ENCODE measurements at regions not wholly inside any gene's neighbourhood (a gene's known extent, or its start where the extent isn't known, plus 50 kb on each side); places are given as distances from the start of the nearest gene placed in this dataset.
"Not testable (repeated sequence)": the region's sequence is repeated elsewhere in the genome, so short reads cannot be mapped to it uniquely, and the experiment has no call there.

- DNase-seq (ENCODE audit: low read depth, low spot score); H3K27ac ChIP-seq: not testable (repeated sequence)
Measured at GRCh38 chrX:63192366-63193041, 158.6 kb downstream of the SPIN4 start.

- no peak overlapping the region for H3K27ac ChIP-seq
- DNase-seq (ENCODE audit: low read depth, low spot score) = no peak
Measured at GRCh38 chrX:63186137-63186536, 165.0 kb downstream of the SPIN4 start.

GRCh38 chrX:63179852-63180251 lies 171.3 kb downstream of the SPIN4 start:
- H3K27ac ChIP-seq; DNase-seq (ENCODE audit: low read depth, low spot score): not testable (repeated sequence)

- H3K27ac ChIP-seq; DNase-seq (ENCODE audit: low read depth, low spot score): not testable (repeated sequence)
Measured at GRCh38 chrX:63176578-63176977, 174.6 kb downstream of the SPIN4 start.

GRCh38 chrX:63173841-63174718 lies 177.1 kb downstream of the SPIN4 start:
- DNase-seq (ENCODE audit: low read depth, low spot score); H3K27ac ChIP-seq: not testable (repeated sequence)

DNA sequence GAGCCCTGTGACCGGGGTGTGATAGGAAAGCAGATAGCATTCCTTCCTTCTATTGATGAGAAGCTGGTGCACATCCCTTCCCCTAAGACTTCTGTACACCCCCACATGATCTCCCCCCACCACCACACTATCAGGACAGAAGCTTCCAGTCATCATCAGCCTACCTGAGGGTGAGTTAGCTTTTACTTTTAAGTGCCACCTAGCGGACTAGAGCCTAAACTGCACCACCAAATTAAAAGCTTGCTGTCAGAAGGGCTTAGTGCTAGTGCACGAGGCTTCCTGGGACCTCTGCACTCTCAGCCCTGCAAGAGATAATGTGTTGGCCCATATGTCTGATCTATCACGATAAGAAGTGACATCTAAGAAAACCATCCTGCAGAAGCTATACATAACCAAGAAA lies 181.7 kb downstream of the SPIN4 start:
- not testable (repeated sequence) for H3K27ac ChIP-seq; DNase-seq (ENCODE audit: low read depth, low spot score)

GRCh38 chrX:63168949-63169348 lies 182.2 kb downstream of the SPIN4 start:
- not testable (repeated sequence) for H3K27ac ChIP-seq; DNase-seq (ENCODE audit: low read depth, low spot score)

GRCh38 chrX:63167002-63167401 lies 184.1 kb downstream of the SPIN4 start:
- DNase-seq (ENCODE audit: low read depth, low spot score); H3K27ac ChIP-seq: not testable (repeated sequence)

- not testable (repeated sequence) for H3K27ac ChIP-seq; DNase-seq (ENCODE audit: low read depth, low spot score)
Measured at GRCh38 chrX:63160994-63161393, 190.1 kb downstream of the SPIN4 start.

- H3K27ac ChIP-seq; DNase-seq (ENCODE audit: low read depth, low spot score): not testable (repeated sequence)
Measured at GRCh38 chrX:63160340-63160739, 190.8 kb downstream of the SPIN4 start.

- H3K27ac ChIP-seq; DNase-seq (ENCODE audit: low read depth, low spot score): not testable (repeated sequence)
Measured at GRCh38 chrX:63145526-63145925, 205.6 kb downstream of the SPIN4 start.

DNA sequence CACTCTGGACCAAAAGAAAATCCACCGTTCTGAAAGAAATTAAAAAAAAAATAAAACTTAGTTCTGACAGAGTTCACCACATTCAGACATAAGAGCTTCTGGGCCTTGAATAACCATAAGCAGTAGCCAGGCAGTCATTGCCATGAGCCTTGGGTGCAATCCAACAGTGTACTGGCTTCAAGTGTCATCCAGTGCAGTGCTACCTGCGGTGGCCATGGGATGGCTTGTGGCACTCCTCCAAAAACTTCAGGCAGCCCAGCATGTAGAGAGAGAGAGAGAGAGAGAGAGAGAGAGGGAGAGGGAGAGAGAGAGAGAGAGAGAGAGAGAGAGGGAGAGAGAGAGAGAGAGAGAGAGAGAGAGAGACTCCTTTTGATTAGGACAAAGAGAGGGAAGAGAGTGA lies 208.5 kb downstream of the SPIN4 start:
- not testable (repeated sequence) for DNase-seq (ENCODE audit: low read depth, low spot score); H3K27ac ChIP-seq

DNA sequence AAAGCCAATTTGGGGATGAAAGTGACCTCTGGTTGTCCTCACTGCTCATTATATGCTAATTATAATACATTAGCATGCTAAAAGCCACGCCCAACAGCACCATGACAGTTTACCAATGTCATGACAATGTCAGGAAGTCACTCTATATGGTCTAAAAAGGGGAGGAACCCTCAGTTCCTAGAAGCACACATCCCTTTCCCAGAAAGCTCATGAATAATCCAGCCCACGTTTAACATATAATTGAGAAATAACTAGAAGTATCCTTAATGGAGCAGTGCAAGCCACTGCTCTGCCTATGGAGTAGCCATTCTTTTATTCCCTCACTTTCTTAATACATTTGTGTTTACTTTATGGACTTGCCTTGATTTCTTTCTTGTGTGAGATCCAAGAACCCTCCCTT lies 215.3 kb downstream of the SPIN4 start:
- DNase-seq (ENCODE audit: low read depth, low spot score); H3K27ac ChIP-seq: not testable (repeated sequence)

- no peak for DNase-seq (ENCODE audit: low read depth, low spot score)
- H3K27ac ChIP-seq = no peak overlapping the region
Measured at GRCh38 chrX:63128509-63128908, 222.6 kb downstream of the SPIN4 start.

DNA sequence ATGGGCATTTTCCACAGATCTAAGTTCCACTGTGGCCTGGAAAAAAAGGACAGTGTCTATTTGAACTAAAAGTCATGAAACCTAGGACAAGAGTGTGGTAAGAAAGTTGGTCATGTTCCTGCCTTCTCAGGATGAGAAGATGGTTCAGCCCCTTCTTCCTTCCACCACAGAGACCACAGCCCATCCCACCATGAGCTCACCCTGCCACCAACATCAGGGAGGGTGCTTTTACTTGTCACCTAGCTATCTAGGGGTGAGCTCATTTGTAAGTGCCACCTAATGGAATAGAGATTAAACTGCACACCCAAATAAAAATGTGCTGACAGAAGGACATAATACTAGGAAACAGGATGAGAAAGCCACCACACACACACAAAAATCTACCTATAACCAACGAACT lies 235.9 kb downstream of the SPIN4 start:
- no peak for DNase-seq (ENCODE audit: low read depth, low spot score)
- no peak overlapping the region for H3K27ac ChIP-seq

DNA sequence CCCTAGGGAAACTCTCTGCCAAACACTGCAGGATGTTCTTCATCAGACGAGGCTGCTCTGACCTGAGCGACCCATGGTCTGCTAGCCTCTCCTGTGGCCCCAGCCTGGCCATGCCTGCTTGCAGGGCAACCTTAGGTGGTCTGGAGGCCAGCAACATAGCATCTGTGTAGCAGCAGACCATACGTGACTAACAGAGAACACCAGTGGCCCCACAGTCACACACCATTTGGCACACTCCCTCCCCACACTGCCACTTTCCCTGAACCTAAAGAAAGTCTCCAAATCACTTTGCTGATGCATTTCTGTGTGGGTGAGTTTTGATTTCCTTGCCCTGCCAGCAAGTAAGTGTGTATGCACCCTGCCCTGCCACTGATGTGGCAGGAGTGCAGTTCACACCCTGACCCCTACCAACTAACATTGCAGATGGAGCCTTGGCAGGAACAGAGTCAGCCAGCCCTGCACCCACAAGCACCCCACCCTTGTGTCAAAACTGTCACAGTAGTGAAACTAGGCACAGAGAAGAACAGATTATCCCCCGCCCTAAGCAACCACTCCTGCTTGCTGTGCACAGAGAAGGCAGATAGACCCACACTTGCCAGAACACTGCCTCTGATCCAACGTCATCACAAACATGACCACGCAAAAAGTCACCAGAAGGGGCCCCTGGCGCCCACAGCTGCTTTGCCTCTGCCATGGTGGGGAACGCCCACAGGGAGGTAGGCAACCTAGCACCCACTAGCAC lies 249.1 kb downstream of the SPIN4 start:
- DNase-seq (ENCODE audit: low read depth, low spot score) = no peak
- H3K27ac ChIP-seq = no peak overlapping the region

- H3K27ac ChIP-seq = no peak overlapping the region
- DNase-seq (ENCODE audit: low read depth, low spot score) = no peak
Measured at GRCh38 chrX:63058204-63058603, 292.9 kb downstream of the SPIN4 start.

- DNase-seq (ENCODE audit: low read depth, low spot score) = no peak
- no peak overlapping the region for H3K27ac ChIP-seq
Measured at GRCh38 chrX:63050225-63050624, 300.9 kb downstream of the SPIN4 start.

- no peak overlapping the region for H3K27ac ChIP-seq
- no peak for DNase-seq (ENCODE audit: low read depth, low spot score)
Measured at GRCh38 chrX:63032811-63033210, 318.3 kb downstream of the SPIN4 start.

DNA sequence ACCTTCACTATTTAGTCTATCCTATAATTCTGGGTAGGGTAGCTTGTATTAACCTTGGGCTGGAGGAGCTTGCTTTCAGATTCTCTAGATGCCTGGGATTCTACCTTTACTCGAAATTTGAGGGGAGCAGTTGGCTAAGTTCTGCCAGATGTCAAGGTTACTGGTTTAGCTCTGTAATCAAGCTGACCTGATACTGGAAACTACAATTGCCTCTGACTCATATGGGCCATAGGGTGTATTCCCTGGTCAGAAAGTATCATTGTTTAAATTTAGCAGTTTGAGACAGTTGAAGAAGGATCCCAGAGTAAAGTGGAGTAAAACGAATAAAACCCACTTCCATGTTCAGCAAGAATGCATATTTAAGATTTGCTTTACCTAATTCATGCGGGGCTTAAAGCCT lies 337.6 kb downstream of the SPIN4 start:
- no peak for DNase-seq (ENCODE audit: low read depth, low spot score)
- no peak overlapping the region for H3K27ac ChIP-seq

- no peak for DNase-seq (ENCODE audit: low read depth, low spot score)
- H3K27ac ChIP-seq = no peak overlapping the region
Measured at GRCh38 chrX:63012574-63012973, 338.6 kb downstream of the SPIN4 start.
